Liver (tissue), 8 donors: ENCODE measurements at regions not wholly inside any gene's neighbourhood (a gene's known extent, or its start where the extent isn't known, plus 50 kb on each side); places are given as distances from the start of the nearest gene placed in this dataset.

ENCODE experiments used
- DNase-seq: peaks from one replicate; pipeline ENCODE4 v3.0.0-alpha.2; 2017; ENCODE audit warnings: low spot score
- H3K27ac ChIP-seq, 2 donors: one replicate each; pipeline ENCODE4 v1.7.0; 2013; ENCODE audit warnings: inconsistent platforms in 2 of 2, low read length in 2 of 2, control low read depth in 1 of 2, low read depth in 1 of 2, mild to moderate bottlenecking in 1 of 2
- H3K27me3 ChIP-seq, 4 donors: one replicate each; pipeline versions ENCODE4 v1.6.1 to v1.7.0; 2013; ENCODE audit warnings: low read length in 3 of 4, inconsistent platforms in 1 of 4, mild to moderate bottlenecking in 1 of 4, moderate library complexity in 1 of 4; ENCODE audit not compliant: control insufficient read depth in 4 of 4, insufficient read depth in 4 of 4
- H3K36me3 ChIP-seq, 4 donors: one replicate each; pipeline versions ENCODE4 v1.6.1 to v1.7.0; 2013; ENCODE audit warnings: low read length in 3 of 4, mild to moderate bottlenecking in 3 of 4, low read depth in 1 of 4, moderate library complexity in 1 of 4; ENCODE audit not compliant: control insufficient read depth in 4 of 4, insufficient read depth in 3 of 4
- H3K4me1 ChIP-seq, 4 donors: one replicate each; pipeline versions ENCODE4 v1.6.1 to v1.7.0; 2013; ENCODE audit warnings: low read length in 3 of 4, mild to moderate bottlenecking in 3 of 4, moderate library complexity in 1 of 4; ENCODE audit not compliant: control insufficient read depth in 4 of 4, insufficient read depth in 4 of 4
- H3K4me3 ChIP-seq, 3 donors: one replicate each; pipeline versions ENCODE4 v1.6.1 to v1.7.0; 2013; ENCODE audit warnings: low read length in 3 of 3, control low read depth in 1 of 3, low read depth in 1 of 3, mild to moderate bottlenecking in 1 of 3
- H3K9ac ChIP-seq, 2 donors: one replicate each; pipeline ENCODE4 v1.7.0; 2013; ENCODE audit warnings: low read length in 2 of 2, mild to moderate bottlenecking in 2 of 2, moderate library complexity in 2 of 2, control low read depth in 1 of 2, low read depth in 1 of 2
- H3K9me3 ChIP-seq, 4 donors: one replicate each; pipeline versions ENCODE4 v1.6.1 to v1.7.0; 2013; ENCODE audit warnings: low read length in 3 of 4; ENCODE audit not compliant: control insufficient read depth in 4 of 4
- ATF3 ChIP-seq: IDR thresholded peaks from 2 replicates; pipeline ENCODE4 v1.6.1; 2016; ENCODE audit warnings: antibody characterized with exemption
- CTCF ChIP-seq: fragments of 150-350 bp; IDR thresholded peaks from 2 replicates; pipeline ENCODE4 v1.5.1; 2017; ENCODE audit warnings: improper control_type of control experiment, low read depth, low read length; ENCODE audit not compliant: missing input control
- EGR1 ChIP-seq, 2 donors: IDR thresholded peaks; 2 replicates each; pipeline ENCODE4 v1.6.1; 2016 to 2018; ENCODE audit warnings: antibody characterized with exemption in 2 of 2, low read depth in 2 of 2
- FOXA1 ChIP-seq: IDR thresholded peaks from 2 replicates; pipeline ENCODE4 v1.6.1; 2016; ENCODE audit warnings: antibody characterized with exemption
- FOXA2 ChIP-seq: IDR thresholded peaks from 2 replicates; pipeline ENCODE4 v1.6.1; 2016; ENCODE audit warnings: antibody characterized with exemption
- GABPA ChIP-seq, 2 donors: IDR thresholded peaks in 1 of 2; conservative IDR thresholded peaks in 1 of 2; 2 replicates each; pipeline ENCODE4 v1.6.1; 2016; ENCODE audit warnings: antibody characterized with exemption in 2 of 2, mild to moderate bottlenecking in 1 of 2, moderate library complexity in 1 of 2
- HNF4A ChIP-seq, 2 donors: conservative IDR thresholded peaks; 2 replicates each; pipeline ENCODE4 v1.6.1; 2016; ENCODE audit warnings: antibody characterized with exemption in 2 of 2, mild to moderate bottlenecking in 2 of 2
- HNF4G ChIP-seq: IDR thresholded peaks from 2 replicates; pipeline ENCODE4 v1.6.1; 2016; ENCODE audit warnings: antibody characterized with exemption
- JUND ChIP-seq, 2 donors: IDR thresholded peaks; 2 replicates each; pipeline ENCODE4 v1.6.1; 2016; ENCODE audit warnings: antibody characterized with exemption in 2 of 2
- MAX ChIP-seq: IDR thresholded peaks from 2 replicates; pipeline ENCODE4 v1.6.1; 2016; ENCODE audit warnings: antibody characterized with exemption
- NR2F2 ChIP-seq: IDR thresholded peaks from 2 replicates; pipeline ENCODE4 v1.6.1; 2016; ENCODE audit warnings: antibody characterized with exemption
- RAD21 ChIP-seq, 2 donors: IDR thresholded peaks; 2 replicates each; pipeline ENCODE4 v1.6.1; 2016; ENCODE audit warnings: antibody characterized with exemption in 2 of 2, mild to moderate bottlenecking in 2 of 2
- REST ChIP-seq: IDR thresholded peaks from 2 replicates; pipeline ENCODE4 v1.6.1; 2016; ENCODE audit warnings: antibody characterized with exemption, mild to moderate bottlenecking
- RXRA ChIP-seq, 2 donors: IDR thresholded peaks; 2 replicates each; pipeline ENCODE4 v1.6.1; 2017 to 2018; ENCODE audit warnings: antibody characterized with exemption in 2 of 2, mild to moderate bottlenecking in 1 of 2
- SP1 ChIP-seq: IDR thresholded peaks from 2 replicates; pipeline ENCODE4 v1.6.1; 2018; ENCODE audit warnings: antibody characterized with exemption, mild to moderate bottlenecking
- TAF1 ChIP-seq: conservative IDR thresholded peaks from 2 replicates; pipeline ENCODE4 v1.6.1; 2016; ENCODE audit warnings: antibody characterized with exemption, mild to moderate bottlenecking
- YY1 ChIP-seq: IDR thresholded peaks from 2 replicates; pipeline ENCODE4 v1.6.1; 2016; ENCODE audit warnings: antibody characterized with exemption, mild to moderate bottlenecking
- ZBTB33 ChIP-seq: IDR thresholded peaks from 2 replicates; pipeline ENCODE4 v1.6.1; 2016; ENCODE audit warnings: antibody characterized with exemption
- WGBS: extraction: QIAGEN DNeasy Blood & Tissue Kit; methylation state at CpG from one replicate; pipeline ENCODE4 v1.1.7; 2013; 5-methylcytosine and 5-hydroxymethylcytosine counted together
- donor health status: healthy.
- donor health status: healthy.
- donor health status: healthy.
- donor health status: healthy.
- donor health status: healthy.

GRCh38 chr10:31100662-31101061 lies 69.0 kb upstream of the ZNF438 start:
- Histone ChIP-seq H3K9me3 (no peaks in the 10 kb centered on the region), H3K27me3 (peaks cover 0 to 3% (median 0%) of the 10 kb centered on the region in 4 donors), H3K4me3 (no peak overlapping the region), H3K9ac (no peak overlapping the region), H3K4me1 (no peaks in the 10 kb centered on the region), H3K27ac (no peak overlapping the region), H3K36me3 (no peaks in the 10 kb centered on the region)
- WGBS, result 87% methylated on average over 8 of the region's 8 CpGs
- no peak for DNase-seq
- TF ChIP-seq HNF4G, result no peak
- no peak for TF ChIP-seq ZBTB33
- TF ChIP-seq MAX, result no peak
- TF ChIP-seq TAF1, result no peak
- no peak for TF ChIP-seq YY1
- TF ChIP-seq RAD21 (IDR thresholded peaks at IDR 0.05), result no peak
- no peak for TF ChIP-seq RXRA (IDR thresholded peaks at IDR 0.05)
- no peak for TF ChIP-seq GABPA (IDR thresholded peaks at IDR 0.05 in 1 of 2, conservative IDR thresholded peaks at IDR 0.05 in 1 of 2)
- TF ChIP-seq EGR1 (IDR thresholded peaks at IDR 0.05; ENCODE audit: low read depth in 2 of 2), result no peak
- TF ChIP-seq FOXA2, result no peak
- TF ChIP-seq SP1, result no peak
- TF ChIP-seq CTCF, result no peak
- TF ChIP-seq NR2F2, result no peak
- no peak for TF ChIP-seq JUND (IDR thresholded peaks at IDR 0.05)

GRCh38 chr10:31101123-31101522 lies 69.5 kb upstream of the ZNF438 start:
- H3K9me3 ChIP-seq, result no peaks in the 10 kb centered on the region
- H3K27me3 ChIP-seq, result peaks cover 0 to 3% (median 0%) of the 10 kb centered on the region in 4 donors
- no peak overlapping the region for H3K9ac ChIP-seq
- H3K4me3 ChIP-seq, result no peak overlapping the region
- TF ChIP-seq TAF1 (no peak), EGR1 (IDR thresholded peaks at IDR 0.05; ENCODE audit: low read depth in 2 of 2) (no peak), SP1 (no peak), YY1 (no peak), GABPA (IDR thresholded peaks at IDR 0.05 in 1 of 2, conservative IDR thresholded peaks at IDR 0.05 in 1 of 2) (no peak), RXRA (IDR thresholded peaks at IDR 0.05) (no peak)
- no peaks in the 10 kb centered on the region for H3K36me3 ChIP-seq
- H3K27ac ChIP-seq, result no peak overlapping the region
- WGBS, result 60% methylated on average over 4 of the region's 4 CpGs
- DNase-seq, result no peak
- no peaks in the 10 kb centered on the region for H3K4me1 ChIP-seq

GRCh38 chr10:31102421-31102820 lies 70.8 kb upstream of the ZNF438 start:
- H3K27me3 ChIP-seq, result no peaks in the 10 kb centered on the region
- H3K4me3 ChIP-seq, result no peak overlapping the region
- no peaks in the 10 kb centered on the region for H3K9me3 ChIP-seq
- 29% methylated on average over 2 of the region's 2 CpGs for WGBS
- H3K36me3 ChIP-seq, result no peaks in the 10 kb centered on the region
- no peaks in the 10 kb centered on the region for H3K4me1 ChIP-seq
- H3K9ac ChIP-seq, result no peak overlapping the region
- no peak for DNase-seq
- no peak overlapping the region for H3K27ac ChIP-seq
- TF ChIP-seq HNF4A (conservative IDR thresholded peaks at IDR 0.05), result no peak
- TF ChIP-seq TAF1, result no peak
- TF ChIP-seq CTCF, result no peak
- no peak for TF ChIP-seq SP1
- TF ChIP-seq RXRA (IDR thresholded peaks at IDR 0.05), result no peak
- no peak for TF ChIP-seq EGR1 (IDR thresholded peaks at IDR 0.05; ENCODE audit: low read depth in 2 of 2)
- TF ChIP-seq REST, result no peak
- no peak for TF ChIP-seq FOXA1
- no peak for TF ChIP-seq GABPA (IDR thresholded peaks at IDR 0.05 in 1 of 2, conservative IDR thresholded peaks at IDR 0.05 in 1 of 2)
- no peak for TF ChIP-seq ATF3
- no peak for TF ChIP-seq RAD21 (IDR thresholded peaks at IDR 0.05)
- no peak for TF ChIP-seq HNF4G
- no peak for TF ChIP-seq NR2F2
- TF ChIP-seq YY1, result no peak
